NCI-H146 treated with DMSO at 0.1 percent for 48 hours (cell line): ENCODE measurements at regions not wholly inside any gene's neighbourhood (a gene's known extent, or its start where the extent isn't known, plus 50 kb on each side); places are given as distances from the start of the nearest gene placed in this dataset.

Experiments used
- DNase-seq: peaks from one replicate; lab custom pipeline; 2025; ENCODE audit not compliant: unreplicated experiment; lab: John Stamatoyannopoulos, UW

DNA sequence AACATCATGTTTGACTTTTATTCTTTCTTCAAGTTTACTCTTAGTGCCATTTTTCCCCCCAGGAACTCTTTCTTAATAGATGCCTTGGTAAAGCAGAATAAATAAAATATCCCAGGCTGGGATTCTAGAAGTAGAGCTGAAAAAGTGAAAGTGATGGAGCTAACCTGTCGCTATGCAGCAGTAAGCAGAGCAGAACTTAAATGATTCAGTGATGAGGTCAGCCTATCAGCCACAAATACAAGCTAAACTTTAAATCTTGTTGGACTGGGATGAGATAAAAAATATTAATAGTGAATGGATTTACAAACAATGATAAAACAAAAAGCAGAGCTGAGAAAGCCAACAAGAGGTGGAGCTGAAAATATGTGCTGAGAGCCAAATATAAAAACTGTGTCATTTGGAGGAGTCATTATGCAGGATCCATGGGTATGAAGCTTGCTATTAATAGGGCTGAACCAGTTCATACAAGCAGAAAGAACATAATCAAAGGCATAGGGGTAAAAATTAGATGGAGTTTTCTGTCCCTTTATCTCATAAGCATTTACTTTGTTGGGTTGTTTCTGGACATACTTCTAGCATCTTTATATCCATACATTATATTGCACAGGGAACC is 877.8 kb downstream of the EPHA7 start:
- no peak for DNase-seq

GRCh38 chr6:92538926-92539325 is 880.4 kb downstream of the EPHA7 start:
- no peak for DNase-seq

DNA sequence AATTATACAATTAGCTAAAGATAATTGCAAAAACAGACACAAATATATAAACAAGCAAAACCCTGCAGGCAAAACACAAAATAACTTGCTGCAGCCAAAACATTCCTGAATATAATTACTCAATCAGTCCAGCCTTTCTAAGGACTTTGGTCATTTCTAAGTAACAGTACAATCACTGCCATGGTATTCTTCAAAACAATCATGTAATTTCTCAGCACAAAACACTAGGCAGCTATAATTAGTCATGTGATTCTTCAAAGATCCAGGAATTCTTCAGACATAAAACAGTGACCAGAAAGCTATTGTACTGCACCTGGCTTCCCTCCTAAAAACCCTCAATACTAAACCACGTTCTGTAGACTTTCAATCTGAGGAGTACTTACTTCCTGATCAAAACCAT is 881.1 kb downstream of the EPHA7 start:
- DNase-seq = no peak

- DNase-seq = no peak
These were observed 885.2 kb downstream of the EPHA7 start for GRCh38 chr6:92534109-92534508.

- no peak for DNase-seq
These were observed 896.8 kb downstream of the EPHA7 start for GRCh38 chr6:92522589-92522988.

DNA sequence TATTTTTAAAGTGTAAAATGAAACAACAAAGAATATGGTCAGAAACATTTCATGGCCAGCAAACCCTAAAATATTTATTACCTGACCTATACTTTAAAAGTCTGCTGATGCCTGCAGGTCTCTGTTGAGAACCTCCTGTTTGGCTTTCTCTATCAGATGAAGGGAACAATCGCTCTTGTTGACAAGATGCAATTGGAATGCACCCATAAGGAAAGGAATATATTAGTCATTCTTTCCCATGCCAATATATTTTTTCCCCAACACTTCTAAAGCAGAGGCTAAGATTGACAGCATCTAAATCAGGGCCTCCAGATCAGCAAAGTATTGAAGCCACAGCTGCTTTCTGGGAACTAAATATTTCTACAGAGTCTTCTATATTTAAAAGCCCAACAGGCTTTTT is 897.8 kb downstream of the EPHA7 start:
- no peak for DNase-seq

DNA sequence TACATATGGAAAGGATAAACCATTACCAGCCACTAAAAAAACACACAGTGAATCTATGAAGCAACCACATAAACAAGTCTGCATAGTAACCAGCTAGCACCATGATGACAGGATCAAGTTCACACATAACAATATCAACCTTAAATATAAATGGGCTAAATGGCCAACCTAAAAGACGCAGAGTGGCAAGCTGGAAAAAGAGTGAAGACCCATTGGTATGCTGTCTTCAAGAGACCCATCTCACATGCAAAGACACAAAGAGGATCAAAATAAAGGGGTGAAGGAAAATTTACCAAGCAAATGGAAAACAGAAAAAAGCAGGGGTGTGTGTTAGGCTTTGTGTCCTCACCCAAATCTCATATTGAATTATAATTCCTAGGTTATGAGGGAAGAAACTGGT is 909.2 kb downstream of the EPHA7 start:
- DNase-seq = no peak

GRCh38 chr6:92507552-92507951 is 911.8 kb downstream of the EPHA7 start:
- no peak for DNase-seq

DNA sequence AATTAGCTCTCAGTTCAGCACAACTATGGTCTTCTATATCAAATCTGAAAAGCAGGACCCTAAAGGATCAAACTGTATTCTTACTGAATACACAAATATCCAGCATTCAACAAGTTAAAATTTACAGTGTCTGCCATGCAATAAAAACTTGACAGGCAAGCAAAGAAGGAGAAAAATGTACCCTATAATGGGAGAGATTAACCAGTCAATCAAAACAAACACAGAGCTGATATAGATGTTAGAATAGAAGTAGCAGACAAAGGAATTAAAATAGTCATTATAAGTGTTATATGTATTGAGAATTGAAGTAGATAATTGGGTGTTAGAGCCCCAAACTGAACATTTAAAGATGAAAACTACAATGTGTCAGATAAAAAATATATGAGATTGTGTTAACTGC is 914.9 kb downstream of the EPHA7 start:
- DNase-seq = no peak

GRCh38 chr6:92497281-92497680 is 922.1 kb downstream of the EPHA7 start:
- DNase-seq = no peak

DNA sequence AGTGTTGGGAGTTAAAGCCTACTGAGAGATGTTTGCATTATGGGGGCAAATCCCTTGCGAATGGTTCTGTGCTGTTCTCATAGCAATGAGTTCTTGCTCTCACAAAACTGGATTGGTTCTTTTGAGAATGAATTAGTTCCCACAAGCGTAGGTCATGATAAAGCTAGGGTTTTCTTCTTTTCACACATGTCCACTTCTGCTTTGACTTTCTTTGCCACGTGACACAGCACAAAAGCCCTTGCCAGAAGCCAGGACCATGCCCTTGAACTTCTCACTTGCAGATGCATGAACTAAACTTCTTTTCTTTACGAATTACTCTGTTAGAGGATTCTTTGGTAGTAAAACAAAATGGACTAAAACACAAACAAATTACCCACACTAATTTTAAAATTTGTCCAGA is 922.8 kb downstream of the EPHA7 start:
- no peak for DNase-seq

DNA sequence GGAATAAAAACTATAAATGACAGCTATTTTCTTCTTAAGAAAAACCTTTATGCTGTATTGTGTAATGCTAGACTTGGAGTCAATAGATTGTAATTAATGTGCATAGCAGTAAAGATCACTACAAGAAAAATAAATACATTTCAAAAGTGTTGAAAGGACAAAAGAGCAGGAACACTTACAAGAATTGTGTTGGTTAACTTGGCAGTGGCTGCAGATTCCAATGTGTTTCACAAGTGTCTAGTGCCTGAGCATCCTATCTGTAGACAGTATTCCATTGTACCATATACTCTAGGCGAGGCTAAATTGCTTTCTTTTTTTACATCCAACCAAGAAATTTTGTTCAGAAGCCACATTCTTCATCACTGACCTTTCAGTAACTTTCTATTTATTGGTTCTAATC is 924.1 kb downstream of the EPHA7 start:
- no peak for DNase-seq

- DNase-seq = no peak
These were observed 933.9 kb downstream of the EPHA7 start for GRCh38 chr6:92485487-92485886.

GRCh38 chr6:92479831-92480230 is 939.5 kb downstream of the EPHA7 start:
- DNase-seq = no peak

- no peak for DNase-seq
These were observed 946.3 kb downstream of the EPHA7 start for GRCh38 chr6:92473056-92473455.

DNA sequence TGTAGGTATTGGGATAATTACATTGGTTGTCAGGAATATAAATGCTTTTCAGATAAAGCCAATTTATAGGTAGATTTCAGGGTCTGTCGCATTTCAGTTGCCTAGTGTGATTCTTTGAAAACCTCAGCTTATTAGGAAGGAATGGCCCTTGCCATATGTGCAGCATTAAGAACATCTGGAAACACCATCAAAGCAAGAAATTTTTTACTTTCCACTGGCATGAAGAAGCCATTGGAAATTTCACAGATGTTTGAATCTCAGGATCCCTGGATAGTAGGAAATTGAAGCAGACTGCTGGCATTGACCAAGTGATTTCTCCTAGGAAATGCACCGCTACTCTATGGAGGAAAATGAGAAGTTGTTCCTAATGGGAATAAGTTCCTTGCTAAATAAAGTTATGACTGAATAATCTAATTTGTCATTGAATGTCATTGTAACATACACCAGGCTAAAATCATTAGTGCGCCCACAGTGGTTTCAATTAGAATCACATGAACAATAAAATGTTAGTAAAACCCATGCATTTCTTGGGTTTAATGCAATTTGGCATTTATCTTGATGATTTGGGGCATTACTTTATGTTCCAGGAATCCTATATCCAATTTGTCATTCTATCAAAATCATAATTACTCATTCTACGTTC is 950.1 kb downstream of the EPHA7 start:
- no peak for DNase-seq

DNA sequence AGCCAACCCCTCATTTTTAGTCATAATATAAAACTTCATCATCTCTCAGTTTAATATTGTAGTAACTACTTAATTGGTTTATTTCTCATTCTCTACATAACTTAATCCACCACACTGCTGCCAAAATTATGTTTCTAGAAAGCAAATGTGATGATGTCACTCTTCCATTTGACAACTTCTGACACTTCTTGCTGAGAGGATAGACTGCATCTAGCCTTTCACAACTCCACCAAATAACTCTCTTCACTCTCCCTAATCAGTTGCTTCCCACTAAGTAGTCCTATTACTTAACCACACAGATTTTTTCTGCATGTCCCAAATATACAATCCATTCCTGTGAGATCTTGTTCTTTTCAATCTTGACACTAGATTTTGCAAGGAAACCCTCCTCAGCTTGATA is 951.3 kb downstream of the EPHA7 start:
- DNase-seq = no peak

GRCh38 chr6:92460133-92460532 is 959.2 kb downstream of the EPHA7 start:
- no peak for DNase-seq

DNA sequence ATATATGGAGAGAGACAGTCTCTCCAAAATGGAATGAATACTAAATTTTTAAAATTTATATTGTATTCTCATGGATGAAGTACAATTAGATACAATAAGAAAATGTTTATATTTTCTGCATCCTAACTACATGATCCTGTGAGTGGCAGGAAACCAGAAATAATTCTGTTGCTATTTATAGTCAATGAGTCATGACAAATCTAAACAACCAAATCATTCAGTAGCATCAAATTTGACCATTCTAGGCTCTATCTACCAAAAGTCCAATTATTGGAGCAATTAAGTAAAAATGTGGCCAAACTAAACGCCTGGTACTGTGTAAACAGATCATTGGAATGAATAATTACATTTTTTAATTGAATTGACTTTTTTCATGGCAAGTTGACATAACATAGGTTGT is 959.8 kb downstream of the EPHA7 start:
- DNase-seq = no peak

- no peak for DNase-seq
These were observed 973.3 kb downstream of the EPHA7 start for GRCh38 chr6:92446052-92446451.

GRCh38 chr6:92433911-92434310 is 985.4 kb downstream of the EPHA7 start:
- DNase-seq = no peak

- DNase-seq = no peak
These were observed 987.9 kb downstream of the EPHA7 start for GRCh38 chr6:92431502-92431901.

GRCh38 chr6:92428448-92428847 is 990.9 kb downstream of the EPHA7 start:
- DNase-seq = no peak
